H9 (cell line): ENCODE measurements at regions not wholly inside any gene's neighbourhood (a gene's known extent, or its start where the extent isn't known, plus 50 kb on each side); places are given as distances from the start of the nearest gene placed in this dataset.

Experiments used
- DNase-seq: peaks from one replicate; pipeline ENCODE4 v3.0.0-alpha.2; 2017
- H2AFZ ChIP-seq: one replicate; pipeline ENCODE4 v1.6.1; 2013; ENCODE audit warnings: mild to moderate bottlenecking, low read length, control low read depth, moderate library complexity
- H2AK5ac ChIP-seq: 2 replicates; pipeline ENCODE4 v1.6.1; 2013; ENCODE audit warnings: low read length, control low read depth, mixed read lengths; ENCODE audit not compliant: insufficient read length
- H2BK120ac ChIP-seq: one replicate; pipeline ENCODE4 v1.6.1; 2013; ENCODE audit warnings: low read depth, mild to moderate bottlenecking, low read length, control low read depth, inconsistent platforms; ENCODE audit not compliant: poor library complexity, severe bottlenecking
- H2BK12ac ChIP-seq: 2 replicates; pipeline ENCODE4 v1.6.1; 2013; ENCODE audit warnings: low read length, control low read depth, mixed read lengths, low read depth; ENCODE audit not compliant: insufficient read length
- H2BK15ac ChIP-seq: 2 replicates; pipeline ENCODE4 v1.6.1; 2013; ENCODE audit warnings: low read depth, low read length, control low read depth
- H2BK20ac ChIP-seq: one replicate; pipeline ENCODE4 v1.6.1; 2013; ENCODE audit warnings: low read depth, mild to moderate bottlenecking, low read length, control low read depth, inconsistent platforms; ENCODE audit not compliant: poor library complexity, severe bottlenecking
- H2BK5ac ChIP-seq: 2 replicates; pipeline ENCODE4 v1.6.1; 2013; ENCODE audit warnings: low read length, control low read depth, mixed read lengths; ENCODE audit not compliant: insufficient read length
- H3K14ac ChIP-seq: 2 replicates; pipeline ENCODE4 v1.6.1; 2013; ENCODE audit warnings: low read length, control low read depth; ENCODE audit not compliant: insufficient read depth
- H3K18ac ChIP-seq: 2 replicates; pipeline ENCODE4 v1.6.1; 2013; ENCODE audit warnings: low read depth, mild to moderate bottlenecking, mixed read lengths, low read length, control low read depth; ENCODE audit not compliant: insufficient read length
- H3K23ac ChIP-seq: 2 replicates; pipeline ENCODE4 v1.6.1; 2013; ENCODE audit warnings: low read length, control low read depth, mixed read lengths, low read depth; ENCODE audit not compliant: insufficient read length
- H3K23me2 ChIP-seq: 2 replicates; pipeline ENCODE4 v1.6.1; 2013; ENCODE audit warnings: low read depth, mild to moderate bottlenecking, mixed read lengths, low read length, control low read depth; ENCODE audit not compliant: insufficient read length, poor library complexity, severe bottlenecking
- H3K27ac ChIP-seq: 2 replicates; pipeline ENCODE4 v1.5.1; 2013; ENCODE audit warnings: low read length, control low read depth, mixed read lengths, low read depth; ENCODE audit not compliant: insufficient read length
- H3K27me3 ChIP-seq: 2 replicates; pipeline ENCODE4 v1.6.1; 2013; ENCODE audit warnings: low read length, control low read depth, inconsistent platforms; ENCODE audit not compliant: insufficient read depth
- H3K4ac ChIP-seq: 2 replicates; pipeline ENCODE4 v1.6.1; 2013; ENCODE audit warnings: low read depth, mild to moderate bottlenecking, control low read depth, inconsistent platforms, low read length, moderate library complexity
- H3K4me1 ChIP-seq: 2 replicates; pipeline ENCODE4 v1.6.1; 2013; ENCODE audit warnings: low read length, control low read depth, inconsistent platforms; ENCODE audit not compliant: insufficient read depth
- H3K4me2 ChIP-seq: 2 replicates; pipeline ENCODE4 v1.6.1; 2013; ENCODE audit warnings: low read length, control low read depth, mixed read lengths; ENCODE audit not compliant: insufficient read length, insufficient read depth
- H3K56ac ChIP-seq: 2 replicates; pipeline ENCODE4 v1.6.1; 2013; ENCODE audit warnings: low read depth, mild to moderate bottlenecking, mixed read lengths, low read length, control low read depth; ENCODE audit not compliant: insufficient read length
- H3K79me1 ChIP-seq: 2 replicates; pipeline ENCODE4 v1.6.1; 2013; ENCODE audit warnings: low read depth, mild to moderate bottlenecking, moderate library complexity, low read length, control low read depth, inconsistent platforms; ENCODE audit not compliant: insufficient read depth, poor library complexity, severe bottlenecking
- H3K79me2 ChIP-seq: 2 replicates; pipeline ENCODE4 v1.6.1; 2013; ENCODE audit warnings: low read length, control low read depth, inconsistent platforms; ENCODE audit not compliant: insufficient read depth
- H3K9ac ChIP-seq: 2 replicates; pipeline ENCODE4 v1.6.1; 2013; ENCODE audit warnings: low read length, control low read depth, mixed read lengths; ENCODE audit not compliant: insufficient read length; ENCODE audit errors: extremely low read depth
- H3K9me3 ChIP-seq: one replicate; pipeline ENCODE4 v1.6.1; 2013; ENCODE audit warnings: low read depth, low read length, inconsistent platforms; ENCODE audit not compliant: control insufficient read depth
- H3T11ph ChIP-seq: one replicate; pipeline ENCODE4 v1.6.1; 2013; ENCODE audit warnings: mild to moderate bottlenecking, low read length, control low read depth, inconsistent platforms
- H4K20me1 ChIP-seq: one replicate; pipeline ENCODE4 v1.6.1; 2013; ENCODE audit not compliant: control insufficient read depth, insufficient read length, insufficient read depth
- H4K5ac ChIP-seq: 2 replicates; pipeline ENCODE4 v1.6.1; 2013; ENCODE audit warnings: low read depth, mild to moderate bottlenecking, mixed read lengths, low read length, control low read depth; ENCODE audit not compliant: insufficient read length
- H4K8ac ChIP-seq: replicated peaks from 2 replicates; pipeline ENCODE4 v1.6.1; 2013; ENCODE audit warnings: low read length, control low read depth, mixed read lengths, low read depth; ENCODE audit not compliant: insufficient read length
- H4K91ac ChIP-seq: 2 replicates; pipeline ENCODE4 v1.6.1; 2013; ENCODE audit warnings: low read depth, mild to moderate bottlenecking, moderate library complexity, mixed read lengths, low read length, control low read depth; ENCODE audit not compliant: insufficient read length
- H3K27ac Mint-ChIP-seq, 3 experiments: 2 replicates in 2 of 3; 3 replicates in 1 of 3; pipeline ENCODE4 v1.8.0; 2020 to 2021; ENCODE audit warnings: mixed read lengths in 3 of 3, mild to moderate bottlenecking in 1 of 3, moderate library complexity in 1 of 3
- H3K27me3 Mint-ChIP-seq: 2 replicates; pipeline ENCODE4 v1.8.0; 2021; ENCODE audit warnings: low read depth, mild to moderate bottlenecking, moderate library complexity, mixed read lengths
- H3K36me3 Mint-ChIP-seq, 3 experiments: 2 replicates in 2 of 3; 3 replicates in 1 of 3; pipeline ENCODE4 v1.8.0; 2020 to 2021; ENCODE audit warnings: low read depth in 3 of 3, mixed read lengths in 3 of 3; ENCODE audit not compliant: insufficient read depth in 1 of 3
- H3K4me1 Mint-ChIP-seq, 2 experiments: 2 replicates each; pipeline ENCODE4 v1.8.0; 2020; ENCODE audit warnings: mixed read lengths in 2 of 2
- H3K4me3 Mint-ChIP-seq, 2 experiments: 2 replicates in 1 of 2; 3 replicates in 1 of 2; pipeline ENCODE4 v1.8.0; 2020 to 2021; ENCODE audit warnings: mild to moderate bottlenecking in 2 of 2, mixed read lengths in 2 of 2, moderate library complexity in 1 of 2
- H3K9me3 Mint-ChIP-seq, 2 experiments: 2 replicates in 1 of 2; 3 replicates in 1 of 2; pipeline ENCODE4 v1.8.0; 2020; ENCODE audit warnings: mild to moderate bottlenecking in 2 of 2, mixed read lengths in 2 of 2, moderate library complexity in 1 of 2
- WGBS: extraction: QIAGEN DNeasy Blood & Tissue Kit; methylation state at CpG from one replicate; pipeline ENCODE4 v1.1.7; 2013; ENCODE audit warnings: missing lambda C conversion rate, low lambda C conversion rate, mixed read lengths; ENCODE audit not compliant: insufficient read length; ENCODE audit errors: extremely low coverage; 5-methylcytosine and 5-hydroxymethylcytosine counted together
- TF ChIP-seq, protein P1 (sequence below): fragments of 200-600 bp; sonication (generic); conservative IDR thresholded peaks from 3 replicates; pipeline ENCODE4 v1.8.0; 2021; ENCODE audit warnings: antibody characterized with exemption, mild to moderate bottlenecking

DNA sequence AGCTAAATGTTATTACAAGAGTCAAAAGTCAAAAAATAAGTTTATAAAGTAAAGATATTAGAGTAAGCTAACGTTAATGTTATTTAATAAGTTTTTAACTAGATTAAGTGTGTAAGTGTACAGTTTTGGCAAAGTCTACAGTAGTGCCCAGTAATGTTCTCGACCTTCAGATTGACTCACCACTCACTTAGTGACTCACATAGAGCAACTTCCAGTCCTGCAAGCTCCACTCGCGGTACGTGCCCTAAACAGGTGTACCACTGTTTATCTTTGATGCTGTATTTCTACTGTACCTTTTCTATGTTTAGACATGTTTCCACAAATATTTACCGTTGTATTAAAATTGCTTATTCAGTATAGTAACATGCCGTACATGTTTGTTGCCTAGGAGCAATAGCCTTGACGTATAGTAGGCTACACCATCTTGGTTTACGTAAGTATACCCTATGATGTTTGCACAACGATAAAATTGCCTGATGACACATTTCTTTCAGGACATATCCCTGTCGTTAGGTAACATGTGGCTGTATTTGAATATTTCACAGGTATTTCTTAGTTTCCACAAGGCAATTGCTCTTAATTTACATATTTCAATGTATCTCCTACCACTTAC lies 1641.9 kb upstream of the PIK3C3 start:
- Histone ChIP-seq H4K20me1 (no peaks in the 10 kb centered on the region), H3K4me1 (no peaks in the 10 kb centered on the region), H2BK12ac (no peak overlapping the region), H3K27me3 (no peaks in the 10 kb centered on the region), H2BK15ac (no peak overlapping the region), H3K23ac (no peak overlapping the region), H3K79me1 (no peaks in the 10 kb centered on the region), H3T11ph (no peak overlapping the region), H3K4me2 (no peak overlapping the region), H3K56ac (no peak overlapping the region), H3K9ac (no peak overlapping the region), H3K18ac (no peak overlapping the region), H4K8ac (no peak overlapping the region), H2AK5ac (no peak overlapping the region), H3K23me2 (no peaks in the 10 kb centered on the region), H4K91ac (no peak overlapping the region), H4K5ac (no peak overlapping the region), H3K27ac (no peak overlapping the region), H2BK120ac (no peak overlapping the region), H3K14ac (no peak overlapping the region), H3K79me2 (no peaks in the 10 kb centered on the region), H2AFZ (no peak overlapping the region), H2BK20ac (no peak overlapping the region), H2BK5ac (no peak overlapping the region), H3K9me3 (no peaks in the 10 kb centered on the region), H3K4ac (no peak overlapping the region)
- Mint-ChIP-seq H3K27me3 (no peaks in the 10 kb centered on the region), H3K27ac (no peak overlapping the region), H3K4me3 (no peak overlapping the region), H3K36me3 (no peaks in the 10 kb centered on the region; a peak in 1 of 7 replicates), H3K4me1 (no peaks in the 10 kb centered on the region), H3K9me3 (no peaks in the 10 kb centered on the region)
- no peak for DNase-seq
- TF ChIP-seq, protein P1, sequence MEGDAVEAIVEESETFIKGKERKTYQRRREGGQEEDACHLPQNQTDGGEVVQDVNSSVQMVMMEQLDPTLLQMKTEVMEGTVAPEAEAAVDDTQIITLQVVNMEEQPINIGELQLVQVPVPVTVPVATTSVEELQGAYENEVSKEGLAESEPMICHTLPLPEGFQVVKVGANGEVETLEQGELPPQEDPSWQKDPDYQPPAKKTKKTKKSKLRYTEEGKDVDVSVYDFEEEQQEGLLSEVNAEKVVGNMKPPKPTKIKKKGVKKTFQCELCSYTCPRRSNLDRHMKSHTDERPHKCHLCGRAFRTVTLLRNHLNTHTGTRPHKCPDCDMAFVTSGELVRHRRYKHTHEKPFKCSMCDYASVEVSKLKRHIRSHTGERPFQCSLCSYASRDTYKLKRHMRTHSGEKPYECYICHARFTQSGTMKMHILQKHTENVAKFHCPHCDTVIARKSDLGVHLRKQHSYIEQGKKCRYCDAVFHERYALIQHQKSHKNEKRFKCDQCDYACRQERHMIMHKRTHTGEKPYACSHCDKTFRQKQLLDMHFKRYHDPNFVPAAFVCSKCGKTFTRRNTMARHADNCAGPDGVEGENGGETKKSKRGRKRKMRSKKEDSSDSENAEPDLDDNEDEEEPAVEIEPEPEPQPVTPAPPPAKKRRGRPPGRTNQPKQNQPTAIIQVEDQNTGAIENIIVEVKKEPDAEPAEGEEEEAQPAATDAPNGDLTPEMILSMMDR: no peak
- WGBS: no CpG with 5 or more reads among the region's 11 CpGs
